ENCODE measurements at regions not wholly inside any gene's neighbourhood (a gene's known extent, or its start where the extent isn't known, plus 50 kb on each side); places are given as distances from the start of the nearest gene placed in this dataset.

GRCh38 chr4:13298655-13299054 lies 185.5 kb downstream of the RAB28 start:
- no peak for DNase-seq (ENCODE audit: extremely low read depth, low read depth)
- no peak for TF ChIP-seq CTCF (IDR thresholded peaks at IDR 0.05; ENCODE audit: low read depth, low read length)

GRCh38 chr4:13296986-13297385 lies 187.2 kb downstream of the RAB28 start:
- no peak for DNase-seq (ENCODE audit: extremely low read depth, low read depth)
- no peak for TF ChIP-seq CTCF (IDR thresholded peaks at IDR 0.05; ENCODE audit: low read depth, low read length)

- TF ChIP-seq CTCF (IDR thresholded peaks at IDR 0.05; ENCODE audit: low read depth, low read length): no peak
- DNase-seq (ENCODE audit: extremely low read depth, low read depth): no peak
Measured at GRCh38 chr4:13294961-13295605, 189.1 kb downstream of the RAB28 start.

- TF ChIP-seq CTCF (IDR thresholded peaks at IDR 0.05; ENCODE audit: low read depth, low read length): no peak
- DNase-seq (ENCODE audit: extremely low read depth, low read depth): no peak
Measured at GRCh38 chr4:13292372-13292771, 191.8 kb downstream of the RAB28 start.

GRCh38 chr4:13289391-13289790 lies 194.7 kb downstream of the RAB28 start:
- no peak for DNase-seq (ENCODE audit: extremely low read depth, low read depth)
- no peak for TF ChIP-seq CTCF (IDR thresholded peaks at IDR 0.05; ENCODE audit: low read depth, low read length)

GRCh38 chr4:13285336-13285735 lies 198.8 kb downstream of the RAB28 start:
- DNase-seq (ENCODE audit: extremely low read depth, low read depth): no peak
- no peak for TF ChIP-seq CTCF (IDR thresholded peaks at IDR 0.05; ENCODE audit: low read depth, low read length)

GRCh38 chr4:13284932-13285331 lies 199.2 kb downstream of the RAB28 start:
- TF ChIP-seq CTCF (IDR thresholded peaks at IDR 0.05; ENCODE audit: low read depth, low read length): no peak

More at GRCh38 chr4:13284932-13285331, 199.2 kb downstream of the RAB28 start:
- no peak for DNase-seq (ENCODE audit: extremely low read depth, low read depth)
